H9 (cell line): ENCODE measurements at regions not wholly inside any gene's neighbourhood (a gene's known extent, or its start where the extent isn't known, plus 50 kb on each side); places are given as distances from the start of the nearest gene placed in this dataset.

Source experiments
- DNase-seq: peaks from one replicate; pipeline ENCODE4 v3.0.0-alpha.2; 2017
- H2AFZ ChIP-seq: one replicate; pipeline ENCODE4 v1.6.1; 2013; ENCODE audit warnings: mild to moderate bottlenecking, low read length, control low read depth, moderate library complexity
- H2AK5ac ChIP-seq: 2 replicates; pipeline ENCODE4 v1.6.1; 2013; ENCODE audit warnings: low read length, control low read depth, mixed read lengths; ENCODE audit not compliant: insufficient read length
- H2BK120ac ChIP-seq: one replicate; pipeline ENCODE4 v1.6.1; 2013; ENCODE audit warnings: low read depth, mild to moderate bottlenecking, low read length, control low read depth, inconsistent platforms; ENCODE audit not compliant: poor library complexity, severe bottlenecking
- H2BK12ac ChIP-seq: 2 replicates; pipeline ENCODE4 v1.6.1; 2013; ENCODE audit warnings: low read length, control low read depth, mixed read lengths, low read depth; ENCODE audit not compliant: insufficient read length
- H2BK15ac ChIP-seq: 2 replicates; pipeline ENCODE4 v1.6.1; 2013; ENCODE audit warnings: low read depth, low read length, control low read depth
- H2BK20ac ChIP-seq: one replicate; pipeline ENCODE4 v1.6.1; 2013; ENCODE audit warnings: low read depth, mild to moderate bottlenecking, low read length, control low read depth, inconsistent platforms; ENCODE audit not compliant: poor library complexity, severe bottlenecking
- H2BK5ac ChIP-seq: 2 replicates; pipeline ENCODE4 v1.6.1; 2013; ENCODE audit warnings: low read length, control low read depth, mixed read lengths; ENCODE audit not compliant: insufficient read length
- H3K14ac ChIP-seq: 2 replicates; pipeline ENCODE4 v1.6.1; 2013; ENCODE audit warnings: low read length, control low read depth; ENCODE audit not compliant: insufficient read depth
- H3K18ac ChIP-seq: 2 replicates; pipeline ENCODE4 v1.6.1; 2013; ENCODE audit warnings: low read depth, mild to moderate bottlenecking, mixed read lengths, low read length, control low read depth; ENCODE audit not compliant: insufficient read length
- H3K23ac ChIP-seq: 2 replicates; pipeline ENCODE4 v1.6.1; 2013; ENCODE audit warnings: low read length, control low read depth, mixed read lengths, low read depth; ENCODE audit not compliant: insufficient read length
- H3K23me2 ChIP-seq: 2 replicates; pipeline ENCODE4 v1.6.1; 2013; ENCODE audit warnings: low read depth, mild to moderate bottlenecking, mixed read lengths, low read length, control low read depth; ENCODE audit not compliant: insufficient read length, poor library complexity, severe bottlenecking
- H3K27ac ChIP-seq: 2 replicates; pipeline ENCODE4 v1.5.1; 2013; ENCODE audit warnings: low read length, control low read depth, mixed read lengths, low read depth; ENCODE audit not compliant: insufficient read length
- H3K27me3 ChIP-seq: 2 replicates; pipeline ENCODE4 v1.6.1; 2013; ENCODE audit warnings: low read length, control low read depth, inconsistent platforms; ENCODE audit not compliant: insufficient read depth
- H3K4ac ChIP-seq: 2 replicates; pipeline ENCODE4 v1.6.1; 2013; ENCODE audit warnings: low read depth, mild to moderate bottlenecking, control low read depth, inconsistent platforms, low read length, moderate library complexity
- H3K4me1 ChIP-seq: 2 replicates; pipeline ENCODE4 v1.6.1; 2013; ENCODE audit warnings: low read length, control low read depth, inconsistent platforms; ENCODE audit not compliant: insufficient read depth
- H3K4me2 ChIP-seq: 2 replicates; pipeline ENCODE4 v1.6.1; 2013; ENCODE audit warnings: low read length, control low read depth, mixed read lengths; ENCODE audit not compliant: insufficient read length, insufficient read depth
- H3K56ac ChIP-seq: 2 replicates; pipeline ENCODE4 v1.6.1; 2013; ENCODE audit warnings: low read depth, mild to moderate bottlenecking, mixed read lengths, low read length, control low read depth; ENCODE audit not compliant: insufficient read length
- H3K79me1 ChIP-seq: 2 replicates; pipeline ENCODE4 v1.6.1; 2013; ENCODE audit warnings: low read depth, mild to moderate bottlenecking, moderate library complexity, low read length, control low read depth, inconsistent platforms; ENCODE audit not compliant: insufficient read depth, poor library complexity, severe bottlenecking
- H3K79me2 ChIP-seq: 2 replicates; pipeline ENCODE4 v1.6.1; 2013; ENCODE audit warnings: low read length, control low read depth, inconsistent platforms; ENCODE audit not compliant: insufficient read depth
- H3K9ac ChIP-seq: 2 replicates; pipeline ENCODE4 v1.6.1; 2013; ENCODE audit warnings: low read length, control low read depth, mixed read lengths; ENCODE audit not compliant: insufficient read length; ENCODE audit errors: extremely low read depth
- H3K9me3 ChIP-seq: one replicate; pipeline ENCODE4 v1.6.1; 2013; ENCODE audit warnings: low read depth, low read length, inconsistent platforms; ENCODE audit not compliant: control insufficient read depth
- H3T11ph ChIP-seq: one replicate; pipeline ENCODE4 v1.6.1; 2013; ENCODE audit warnings: mild to moderate bottlenecking, low read length, control low read depth, inconsistent platforms
- H4K20me1 ChIP-seq: one replicate; pipeline ENCODE4 v1.6.1; 2013; ENCODE audit not compliant: control insufficient read depth, insufficient read length, insufficient read depth
- H4K5ac ChIP-seq: 2 replicates; pipeline ENCODE4 v1.6.1; 2013; ENCODE audit warnings: low read depth, mild to moderate bottlenecking, mixed read lengths, low read length, control low read depth; ENCODE audit not compliant: insufficient read length
- H4K8ac ChIP-seq: replicated peaks from 2 replicates; pipeline ENCODE4 v1.6.1; 2013; ENCODE audit warnings: low read length, control low read depth, mixed read lengths, low read depth; ENCODE audit not compliant: insufficient read length
- H4K91ac ChIP-seq: 2 replicates; pipeline ENCODE4 v1.6.1; 2013; ENCODE audit warnings: low read depth, mild to moderate bottlenecking, moderate library complexity, mixed read lengths, low read length, control low read depth; ENCODE audit not compliant: insufficient read length
- H3K27ac Mint-ChIP-seq, 3 experiments: 2 replicates in 2 of 3; 3 replicates in 1 of 3; pipeline ENCODE4 v1.8.0; 2020 to 2021; ENCODE audit warnings: mixed read lengths in 3 of 3, mild to moderate bottlenecking in 1 of 3, moderate library complexity in 1 of 3
- H3K27me3 Mint-ChIP-seq: 2 replicates; pipeline ENCODE4 v1.8.0; 2021; ENCODE audit warnings: low read depth, mild to moderate bottlenecking, moderate library complexity, mixed read lengths
- H3K36me3 Mint-ChIP-seq, 3 experiments: 2 replicates in 2 of 3; 3 replicates in 1 of 3; pipeline ENCODE4 v1.8.0; 2020 to 2021; ENCODE audit warnings: low read depth in 3 of 3, mixed read lengths in 3 of 3; ENCODE audit not compliant: insufficient read depth in 1 of 3
- H3K4me1 Mint-ChIP-seq, 2 experiments: 2 replicates each; pipeline ENCODE4 v1.8.0; 2020; ENCODE audit warnings: mixed read lengths in 2 of 2
- H3K4me3 Mint-ChIP-seq, 2 experiments: 2 replicates in 1 of 2; 3 replicates in 1 of 2; pipeline ENCODE4 v1.8.0; 2020 to 2021; ENCODE audit warnings: mild to moderate bottlenecking in 2 of 2, mixed read lengths in 2 of 2, moderate library complexity in 1 of 2
- H3K9me3 Mint-ChIP-seq, 2 experiments: 2 replicates in 1 of 2; 3 replicates in 1 of 2; pipeline ENCODE4 v1.8.0; 2020; ENCODE audit warnings: mild to moderate bottlenecking in 2 of 2, mixed read lengths in 2 of 2, moderate library complexity in 1 of 2
- CTCF ChIP-seq: fragments of 200-600 bp; sonication (generic); conservative IDR thresholded peaks from 3 replicates; pipeline ENCODE4 v1.8.0; 2021; ENCODE audit warnings: antibody characterized with exemption, mild to moderate bottlenecking
- WGBS: extraction: QIAGEN DNeasy Blood & Tissue Kit; methylation state at CpG from one replicate; pipeline ENCODE4 v1.1.7; 2013; ENCODE audit warnings: missing lambda C conversion rate, low lambda C conversion rate, mixed read lengths; ENCODE audit not compliant: insufficient read length; ENCODE audit errors: extremely low coverage; 5-methylcytosine and 5-hydroxymethylcytosine counted together

GRCh38 chr3:168959731-168960130 lies 703.8 kb downstream of the MECOM start:
- no peaks in the 10 kb centered on the region for H4K20me1 ChIP-seq
- no peaks in the 10 kb centered on the region for H3K79me1 ChIP-seq
- H3K4me3 Mint-ChIP-seq = no peak overlapping the region
- H3K18ac ChIP-seq = no peak overlapping the region
- no peak overlapping the region for H2BK20ac ChIP-seq
- H3T11ph ChIP-seq = no peak overlapping the region
- H2AFZ ChIP-seq = no peak overlapping the region
- H2BK120ac ChIP-seq = no peak overlapping the region
- no peak overlapping the region for H3K56ac ChIP-seq
- H3K9ac ChIP-seq = no peak overlapping the region
- H2BK15ac ChIP-seq = no peak overlapping the region
- no peak for DNase-seq
- peaks cover 0 to 8% (median 5%) of the 10 kb centered on the region in 3 experiments; a peak in 6 of 7 replicates for H3K36me3 Mint-ChIP-seq
- H3K27ac ChIP-seq = no peak overlapping the region
- H3K14ac ChIP-seq = no peak overlapping the region
- H3K4me2 ChIP-seq = no peak overlapping the region
- no peaks in the 10 kb centered on the region for H3K79me2 ChIP-seq
- H4K91ac ChIP-seq = no peak overlapping the region
- no peak overlapping the region for H2AK5ac ChIP-seq
- H3K27ac Mint-ChIP-seq = no peak overlapping the region
- H3K23me2 ChIP-seq = no peaks in the 10 kb centered on the region
- H3K27me3 ChIP-seq = no peaks in the 10 kb centered on the region
- WGBS = no CpG with 5 or more reads among the region's 3 CpGs
- H2BK12ac ChIP-seq = no peak overlapping the region
- H3K9me3 Mint-ChIP-seq = peaks cover 0 to 7% of the 10 kb centered on the region in 2 experiments; a peak in 1 of 5 replicates
- no peaks in the 10 kb centered on the region for H3K4me1 ChIP-seq
- no peak overlapping the region for H4K5ac ChIP-seq
- H4K8ac ChIP-seq = no peak overlapping the region
- H3K27me3 Mint-ChIP-seq = no peaks in the 10 kb centered on the region
- H2BK5ac ChIP-seq = no peak overlapping the region
- no peak for TF ChIP-seq CTCF
- H3K4ac ChIP-seq = no peak overlapping the region
- peaks cover 17% of the 10 kb centered on the region in 2 experiments for H3K4me1 Mint-ChIP-seq
- no peak overlapping the region for H3K23ac ChIP-seq
- no peaks in the 10 kb centered on the region for H3K9me3 ChIP-seq
